Germinal center (tissue), 1 donor: ENCODE measurements at regions not wholly inside any gene's neighbourhood (a gene's known extent, or its start where the extent isn't known, plus 50 kb on each side); places are given as distances from the start of the nearest gene placed in this dataset.

Source experiments
- DNase-seq: peaks from one replicate; pipeline ENCODE4 v3.0.0; 2012; ENCODE audit warnings: mixed read lengths, low spot score

DNA sequence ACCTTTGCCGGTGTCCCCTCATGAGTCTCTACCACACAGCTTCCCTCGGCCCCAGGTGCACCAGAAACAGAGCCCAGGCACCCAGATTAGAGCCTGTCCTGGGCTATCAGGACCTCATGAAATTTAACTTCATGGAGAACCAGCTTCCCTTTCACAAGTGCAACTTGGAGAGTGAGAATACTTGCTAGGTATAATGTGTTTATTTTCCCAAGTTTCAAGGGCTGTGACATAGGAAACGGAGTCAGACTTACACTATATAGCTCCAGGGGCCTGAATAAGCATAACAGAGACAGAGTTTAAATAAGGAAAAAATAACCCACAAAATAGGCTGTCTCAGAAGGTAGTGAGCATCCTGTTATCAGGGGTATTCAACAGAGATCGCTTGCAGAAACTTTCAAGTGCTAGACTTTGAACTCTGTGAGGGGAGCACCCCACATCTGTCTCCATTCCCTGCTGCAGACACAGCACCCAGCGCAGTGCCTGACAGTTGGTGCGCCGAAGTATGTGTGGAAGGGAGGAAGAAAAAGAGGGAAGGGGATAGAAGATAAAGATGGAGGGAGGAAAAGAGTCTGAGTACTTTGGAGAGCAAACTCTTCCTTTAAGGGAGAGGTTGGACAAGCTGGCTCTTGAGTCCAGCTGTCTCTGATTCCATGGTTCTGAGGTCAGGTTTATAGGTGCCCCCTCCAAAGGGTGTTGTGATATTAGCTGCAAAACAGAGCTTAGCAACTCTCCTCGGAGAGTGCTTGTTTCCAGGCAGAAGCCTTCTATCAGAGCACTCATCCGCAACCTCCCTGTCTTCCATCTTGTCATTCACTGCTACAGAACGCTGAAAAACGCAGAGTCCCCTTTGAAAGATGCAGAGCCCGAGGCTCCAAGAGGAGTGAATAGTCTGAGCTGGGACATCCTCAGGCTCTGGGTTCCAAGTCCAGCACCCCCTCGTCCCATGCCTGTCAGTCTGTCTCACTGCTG, 84.8 kb downstream of the CPN2 start:
- DNase-seq = no peak

DNA sequence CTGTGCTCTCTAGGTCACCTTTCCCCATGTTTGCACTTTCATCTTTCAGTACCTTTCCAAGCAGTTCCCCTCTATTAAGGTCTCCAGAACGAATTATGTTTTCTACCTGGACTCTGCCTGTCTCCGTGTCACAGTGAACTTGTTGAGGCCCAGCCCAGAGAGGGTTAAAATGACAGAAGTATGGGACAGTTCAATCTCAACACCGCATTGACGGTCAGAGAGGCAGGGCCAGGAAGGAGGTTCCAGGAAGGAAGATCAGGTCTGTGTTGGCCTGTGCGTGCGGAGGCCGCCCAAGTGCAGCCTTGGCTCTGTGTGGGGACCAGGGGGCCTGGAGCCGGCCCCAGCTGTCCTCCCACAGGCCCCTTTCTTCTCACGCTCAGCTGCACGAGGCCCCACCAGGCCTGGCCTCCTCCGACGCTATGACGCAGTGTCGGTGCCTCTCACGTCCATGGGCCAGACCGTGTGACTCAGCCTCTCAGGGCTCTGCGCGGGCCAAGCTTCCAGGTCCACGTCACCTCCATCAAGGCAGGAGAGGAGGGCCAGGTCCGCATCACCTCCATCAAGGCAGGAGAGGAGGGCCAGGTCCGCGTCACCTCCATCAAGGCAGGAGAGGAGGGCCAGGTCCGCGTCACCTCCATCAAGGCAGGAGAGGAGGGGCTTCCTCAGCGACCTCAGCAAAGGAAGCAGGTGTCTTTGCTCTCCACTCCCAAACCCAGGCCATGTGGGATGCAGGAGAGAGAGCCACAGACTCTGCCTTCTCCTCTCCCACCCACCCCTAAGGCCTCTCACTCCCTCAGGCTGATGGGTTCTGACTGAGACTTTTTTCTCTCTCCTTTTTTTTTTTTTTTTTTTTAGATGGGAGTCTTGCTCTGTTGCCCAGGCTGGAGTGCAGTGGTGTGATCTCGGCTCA, 83.1 kb downstream of the CPN2 start:
- no peak for DNase-seq

DNA sequence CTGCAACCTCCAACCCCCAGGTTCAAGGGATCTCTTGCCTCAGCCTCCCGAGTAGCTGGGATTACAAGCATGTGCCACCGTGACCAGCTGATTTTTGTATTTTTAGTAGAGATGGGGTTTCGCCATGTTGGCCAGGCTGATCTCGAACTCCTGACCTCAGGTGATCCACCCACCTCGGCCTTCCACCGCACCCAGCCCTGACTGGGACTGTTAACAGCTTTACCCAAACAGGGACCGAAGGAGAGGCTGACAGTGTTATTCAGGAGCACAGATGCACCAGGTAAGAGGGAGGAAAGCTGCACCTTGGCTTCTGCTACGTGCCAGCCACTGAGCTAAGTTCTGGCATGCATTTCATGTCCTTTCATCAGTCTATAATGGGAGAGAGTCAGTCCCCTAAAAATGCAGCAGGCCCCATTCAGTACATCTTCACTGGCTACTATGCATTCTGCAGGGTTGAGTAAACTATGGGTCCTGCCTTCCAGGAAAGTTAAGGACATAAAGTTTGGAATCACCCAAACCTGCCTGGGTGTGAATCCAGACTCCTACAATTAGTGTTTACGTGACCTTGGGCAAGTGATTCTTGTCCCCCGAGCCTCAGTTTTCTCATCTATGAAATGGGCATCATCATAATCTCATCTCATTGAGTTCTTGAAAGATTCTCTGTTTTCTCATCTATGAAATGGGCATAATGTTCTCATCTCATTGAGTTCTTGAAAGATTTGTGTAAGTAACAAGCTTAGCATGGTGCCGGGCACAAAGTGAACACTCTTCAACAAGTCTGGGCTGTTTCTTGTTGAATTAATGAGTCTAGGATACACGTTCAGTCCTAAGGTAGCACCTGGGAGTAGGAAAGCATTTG, 82.2 kb downstream of the CPN2 start:
- no peak for DNase-seq

GRCh38 chr3:194269610-194270145, 81.5 kb downstream of the CPN2 start:
- no peak for DNase-seq

DNA sequence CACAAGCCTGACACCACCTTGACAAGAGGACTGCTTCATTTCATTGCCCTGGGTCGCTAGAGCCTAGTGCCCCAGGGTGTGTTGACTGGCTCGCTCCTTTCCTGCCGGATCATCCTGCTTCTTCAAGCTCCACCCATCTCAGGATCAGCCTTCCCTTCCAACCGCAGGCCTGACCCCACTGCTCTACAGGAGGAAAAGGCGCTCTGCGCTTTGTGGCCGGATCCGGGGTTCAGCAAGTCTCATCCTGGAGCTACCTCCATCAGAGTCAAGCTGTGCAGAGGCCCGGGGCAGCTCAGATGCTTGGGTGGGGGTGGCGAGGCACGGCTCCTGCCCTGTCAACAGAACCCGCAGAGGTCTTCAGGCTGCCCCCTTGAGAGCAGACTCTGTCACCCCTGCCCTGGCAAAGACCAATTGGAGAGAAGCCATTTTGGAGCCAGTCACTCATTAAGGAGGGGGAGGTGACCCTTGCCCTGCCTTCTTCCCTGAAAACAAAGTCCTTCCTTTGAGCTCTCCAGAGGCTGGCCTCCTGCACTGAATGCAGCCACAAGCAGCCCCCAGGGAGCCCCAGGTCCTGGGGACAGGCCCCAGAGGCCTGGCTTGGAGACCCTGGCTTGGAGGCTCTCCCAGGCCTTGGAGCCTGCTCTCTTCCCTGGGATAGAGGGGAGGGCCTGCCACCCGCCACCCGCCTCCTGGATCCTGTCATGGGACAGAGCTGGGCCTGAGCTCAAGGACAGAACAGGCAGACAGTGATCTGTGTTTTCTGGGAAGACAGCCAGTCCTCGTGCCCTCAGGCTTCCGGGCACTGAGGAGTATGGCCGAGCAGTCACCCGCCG, 80.3 kb downstream of the CPN2 start:
- no peak for DNase-seq

- DNase-seq = no peak
These were observed 79.6 kb downstream of the CPN2 start for GRCh38 chr3:194271460-194272035.

- no peak for DNase-seq
These were observed 78.9 kb downstream of the CPN2 start for GRCh38 chr3:194272221-194272620.

GRCh38 chr3:194272861-194273742, 78.0 kb downstream of the CPN2 start:
- DNase-seq = no peak

- no peak for DNase-seq
These were observed 77.3 kb downstream of the CPN2 start for GRCh38 chr3:194273743-194274310.

- no peak for DNase-seq
These were observed 76.6 kb downstream of the CPN2 start for GRCh38 chr3:194274424-194275085.

DNA sequence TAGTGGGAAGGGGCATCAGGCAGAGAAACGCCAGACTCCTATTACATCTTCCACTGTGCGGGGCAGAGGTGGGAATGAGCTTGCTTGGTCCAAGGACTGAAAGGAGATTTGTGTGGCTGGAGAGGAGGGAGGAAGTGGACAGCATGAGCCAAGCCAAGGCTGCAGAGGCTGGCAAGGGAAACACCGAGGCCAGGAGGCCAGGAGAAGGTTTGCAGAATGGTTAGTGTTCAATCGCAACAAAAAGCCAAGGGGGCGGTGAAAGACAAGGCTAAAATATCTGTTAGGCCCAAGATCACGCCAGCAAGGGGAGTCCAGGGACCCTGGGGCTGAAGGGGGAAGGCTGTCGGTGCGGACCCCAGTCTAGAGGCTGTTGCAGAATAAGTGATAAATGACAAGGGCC, 75.8 kb downstream of the CPN2 start:
- DNase-seq = no peak

- no peak for DNase-seq
These were observed 75.4 kb downstream of the CPN2 start for GRCh38 chr3:194275721-194276120.

- no peak for DNase-seq
These were observed 74.4 kb downstream of the CPN2 start for GRCh38 chr3:194276768-194277103.

DNA sequence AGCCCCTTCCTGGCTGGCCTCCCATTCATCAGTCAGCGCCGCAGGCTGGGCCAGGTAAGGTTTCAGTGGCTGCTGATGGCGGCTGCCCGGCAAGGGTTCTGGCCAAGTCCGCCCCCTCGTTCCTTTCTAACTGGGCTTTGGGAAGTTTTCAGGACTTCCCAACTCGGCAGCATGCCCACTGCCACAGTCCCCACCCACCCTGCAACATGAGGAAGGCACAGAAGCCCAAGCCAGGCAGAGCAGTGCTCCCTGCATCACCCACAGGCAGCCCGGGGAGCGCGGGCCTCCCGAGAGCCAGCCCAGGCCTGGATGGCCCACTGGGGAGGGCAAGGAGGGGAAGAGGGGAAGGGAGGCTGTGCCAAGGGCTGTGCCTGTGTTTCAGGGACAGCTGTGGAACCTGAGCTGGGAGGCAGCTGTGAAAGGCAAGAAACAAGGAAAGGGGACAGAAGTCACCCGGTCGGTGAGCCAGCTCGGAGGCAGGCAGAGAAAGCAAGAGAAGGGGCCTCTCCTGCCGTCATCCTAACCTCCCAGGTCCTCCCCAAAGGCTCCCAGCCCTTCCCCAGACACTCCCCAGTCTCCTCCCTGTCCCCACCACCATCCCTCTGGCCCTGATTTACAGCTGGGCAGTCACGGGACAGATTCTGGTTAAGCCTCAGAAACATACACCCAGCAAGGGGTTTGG, 73.9 kb downstream of the CPN2 start:
- DNase-seq = no peak

GRCh38 chr3:194277786-194278130, 73.4 kb downstream of the CPN2 start:
- no peak for DNase-seq

GRCh38 chr3:194278186-194278845, 72.8 kb downstream of the CPN2 start:
- DNase-seq = no peak

DNA sequence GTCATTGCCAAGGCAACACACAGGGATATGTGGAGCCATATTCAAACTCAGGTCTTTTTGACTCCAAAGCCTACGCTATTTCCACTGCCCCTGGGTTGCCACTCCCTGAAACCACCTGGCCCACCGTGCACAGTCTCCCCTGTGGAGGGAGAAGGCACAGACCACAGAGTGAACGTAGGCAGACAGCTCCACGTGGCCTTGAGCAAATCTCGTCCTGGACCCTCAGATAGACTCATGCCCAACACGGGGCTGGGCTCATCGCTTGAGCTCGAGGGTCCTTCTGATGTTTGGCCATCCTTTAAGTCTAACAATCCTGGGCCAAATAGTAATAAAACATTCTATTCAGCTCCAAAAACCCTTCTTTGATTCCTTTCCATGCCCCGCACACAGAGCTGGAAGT, 72.0 kb downstream of the CPN2 start:
- DNase-seq = no peak
